ENCODE measurements at regions not wholly inside any gene's neighbourhood (a gene's known extent, or its start where the extent isn't known, plus 50 kb on each side); places are given as distances from the start of the nearest gene placed in this dataset.
"Not testable (repeated sequence)": the region's sequence is repeated elsewhere in the genome, so short reads cannot be mapped to it uniquely, and the experiment has no call there.

DNA sequence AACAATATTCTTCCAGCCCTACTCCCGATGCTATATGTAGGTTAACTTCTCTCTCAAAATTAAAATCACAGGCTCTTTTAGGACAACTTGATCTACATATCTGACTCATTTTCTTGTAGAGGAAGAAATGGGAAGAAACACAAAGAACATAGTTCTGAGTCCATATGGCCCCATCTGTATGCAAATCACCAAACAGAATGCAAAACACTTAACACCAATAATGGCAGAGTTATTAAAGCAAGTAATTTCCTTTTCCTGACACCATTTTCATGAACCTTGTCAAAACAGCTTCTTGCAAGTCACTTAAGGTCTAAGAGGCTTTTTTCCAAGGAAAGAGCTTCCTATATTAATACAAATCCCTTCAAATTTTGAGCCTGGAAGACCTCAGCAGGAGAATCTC is 300.4 kb upstream of the CLEC14A start:
- DNase-seq: no peak

DNA sequence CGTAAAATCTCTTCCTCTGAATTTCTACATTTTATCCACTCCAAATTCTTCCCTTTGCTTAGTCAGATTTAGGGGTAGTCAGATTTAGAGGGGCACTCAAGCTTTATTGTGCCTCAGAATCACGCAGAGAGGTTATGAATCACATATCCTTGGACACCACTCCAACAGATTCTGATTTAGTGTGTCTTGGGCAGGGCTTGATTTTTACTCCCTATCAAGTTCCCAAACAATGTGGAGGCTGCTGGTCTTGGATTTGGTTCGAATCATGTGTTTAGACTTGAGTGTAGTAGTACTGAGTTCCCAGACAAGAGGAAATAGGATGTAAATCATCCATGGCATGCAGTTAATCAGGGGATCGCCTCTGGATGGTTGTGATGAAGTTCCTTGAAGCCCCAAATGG is 298.1 kb upstream of the CLEC14A start:
- DNase-seq: no peak

DNA sequence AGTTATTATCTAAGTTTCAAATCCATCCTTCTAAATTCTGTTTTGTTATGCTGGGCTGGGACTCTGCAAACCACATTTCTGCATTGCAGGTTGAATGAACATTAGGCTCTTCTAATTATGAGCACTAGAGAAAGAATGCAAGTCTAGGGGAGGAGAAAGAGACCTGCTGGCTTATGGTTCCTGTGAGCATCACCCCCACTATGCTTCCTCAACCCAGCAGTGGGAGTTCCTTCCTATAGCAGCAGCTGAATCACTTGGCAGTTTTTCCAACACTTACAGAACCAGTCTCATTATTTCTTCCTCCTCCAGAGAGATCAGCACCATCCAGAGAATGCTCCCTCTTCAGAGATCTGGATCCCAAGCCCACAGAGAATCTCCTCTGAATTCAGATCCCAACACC is 297.7 kb upstream of the CLEC14A start:
- DNase-seq: no peak

DNA sequence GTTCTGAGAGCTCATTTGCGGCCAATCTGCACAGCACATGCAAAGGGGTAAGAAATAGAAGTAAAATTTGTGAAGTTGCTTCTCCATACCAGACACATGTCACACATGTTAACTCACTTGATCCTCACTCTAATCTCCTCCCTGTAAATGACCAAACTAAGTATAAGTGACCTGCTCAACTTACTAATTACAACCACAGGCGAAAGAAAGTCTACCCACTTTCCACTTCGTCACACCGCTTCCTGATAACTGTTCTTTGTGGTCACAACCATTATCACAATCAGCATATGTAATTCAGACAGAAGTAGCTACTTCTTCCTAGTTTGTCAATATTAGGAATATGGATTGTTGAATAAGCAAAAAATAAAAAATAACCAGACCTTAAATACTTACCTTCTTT is 293.7 kb upstream of the CLEC14A start:
- no peak for DNase-seq

DNA sequence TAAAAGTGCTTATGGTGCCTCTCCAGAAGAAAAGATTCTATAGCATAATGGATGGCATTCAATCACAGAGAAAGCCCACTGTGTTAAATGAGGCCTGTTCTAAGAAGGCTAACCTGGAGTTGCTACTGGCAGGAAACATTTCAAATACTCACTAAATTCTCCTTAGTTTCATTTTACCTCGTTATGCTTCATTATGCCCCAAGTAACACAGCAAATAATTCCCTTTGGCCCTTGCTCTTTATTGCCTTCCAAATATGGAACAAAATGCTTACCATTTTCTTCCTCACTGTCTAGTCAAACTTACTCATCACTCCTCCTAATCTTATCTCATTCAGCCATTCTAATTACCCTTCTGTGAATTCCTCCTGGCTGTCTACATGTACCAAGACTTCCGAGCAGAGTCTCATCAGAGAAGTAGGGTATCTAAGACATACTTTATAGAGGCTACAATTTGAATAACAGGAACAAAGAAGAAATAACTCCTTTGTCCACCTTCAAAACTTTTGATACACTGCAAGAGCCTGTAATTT is 292.1 kb upstream of the CLEC14A start:
- DNase-seq: no peak

DNA sequence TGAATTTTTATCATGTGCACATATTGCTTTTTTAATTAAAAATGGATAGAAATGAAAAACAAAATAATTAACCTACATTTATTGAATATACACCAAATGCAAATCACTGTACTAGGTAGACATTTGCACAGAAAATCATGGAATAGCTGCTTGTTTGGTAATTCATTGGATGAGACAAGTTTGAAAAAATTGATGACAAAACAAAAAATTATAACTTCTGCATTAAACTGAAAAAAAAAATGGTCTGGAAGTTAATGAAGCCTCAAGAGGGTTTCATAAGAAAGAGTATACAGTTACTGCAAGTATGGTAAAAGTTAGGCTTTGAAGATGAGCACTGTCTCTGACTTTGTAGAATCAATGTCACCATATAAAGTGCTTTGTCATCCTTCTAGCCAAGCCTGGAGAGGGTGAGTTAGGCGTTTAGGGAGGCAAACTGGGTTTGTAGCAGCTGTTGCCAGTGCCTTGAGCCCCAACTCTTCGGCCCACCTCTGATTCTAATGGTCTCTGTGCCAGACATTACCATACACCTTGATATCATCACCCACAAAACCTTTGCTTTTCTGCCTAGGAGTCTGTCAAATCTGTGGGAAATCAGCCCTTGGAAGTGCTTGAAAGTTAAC is 291.1 kb upstream of the CLEC14A start:
- no peak for DNase-seq

DNA sequence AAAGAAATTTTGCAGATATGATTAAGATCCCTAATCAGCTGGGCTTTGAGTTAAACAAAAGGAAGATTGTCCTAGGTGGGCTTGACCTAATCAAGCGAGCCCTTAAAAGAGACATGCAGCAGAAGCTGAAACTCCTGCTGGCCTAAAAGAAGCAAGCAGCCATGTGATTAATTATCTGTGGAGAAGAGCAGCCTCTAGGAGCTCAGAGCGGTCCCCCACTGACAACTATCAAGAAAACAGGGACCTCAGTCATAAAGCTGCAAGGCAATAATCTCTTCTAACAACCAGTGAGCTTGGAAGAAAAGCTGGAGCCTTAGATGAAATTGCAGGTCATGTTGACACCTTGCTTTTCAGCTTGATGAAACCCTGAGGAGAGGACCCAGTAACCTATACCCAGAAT is 288.9 kb upstream of the CLEC14A start:
- DNase-seq: no peak

DNA sequence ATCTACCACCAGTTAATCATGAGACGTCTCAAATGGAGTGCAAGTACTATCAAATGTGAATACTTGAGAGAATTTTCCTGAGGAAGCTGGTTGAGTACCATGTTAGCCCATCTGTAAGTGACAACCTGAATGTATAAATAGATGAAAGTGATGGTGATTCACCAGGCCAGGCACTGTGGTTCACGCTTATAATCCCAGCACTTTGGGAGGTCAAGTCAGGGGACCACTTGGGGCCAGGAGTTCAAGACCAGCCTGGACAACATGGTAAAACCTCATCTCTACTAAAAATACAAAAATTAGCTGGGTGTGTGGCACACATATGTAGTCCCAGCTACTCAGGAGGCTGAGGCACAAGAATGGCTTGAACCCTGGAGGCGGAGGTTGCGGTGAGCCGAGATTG is 288.0 kb upstream of the CLEC14A start:
- not testable (repeated sequence) for DNase-seq

DNA sequence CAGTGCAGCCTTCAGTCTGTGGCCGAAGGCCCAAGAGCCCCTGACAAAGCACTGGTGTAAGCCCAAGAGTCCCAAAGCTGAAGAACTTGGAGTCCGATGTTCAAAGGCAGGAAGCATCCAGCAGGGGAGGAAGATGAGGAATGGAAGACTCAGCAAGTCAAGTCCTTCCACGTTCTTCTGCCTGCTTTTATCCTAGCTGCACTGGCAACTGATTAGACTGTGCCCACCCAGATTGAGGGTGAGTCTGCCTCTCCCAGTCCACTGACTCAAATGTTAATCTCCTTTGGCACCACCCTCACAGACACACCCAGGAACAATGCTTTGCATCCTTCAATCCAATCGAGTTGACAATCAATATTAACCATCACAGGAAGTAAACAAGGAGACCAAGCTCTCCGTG is 282.2 kb upstream of the CLEC14A start:
- not testable (repeated sequence) for DNase-seq

DNA sequence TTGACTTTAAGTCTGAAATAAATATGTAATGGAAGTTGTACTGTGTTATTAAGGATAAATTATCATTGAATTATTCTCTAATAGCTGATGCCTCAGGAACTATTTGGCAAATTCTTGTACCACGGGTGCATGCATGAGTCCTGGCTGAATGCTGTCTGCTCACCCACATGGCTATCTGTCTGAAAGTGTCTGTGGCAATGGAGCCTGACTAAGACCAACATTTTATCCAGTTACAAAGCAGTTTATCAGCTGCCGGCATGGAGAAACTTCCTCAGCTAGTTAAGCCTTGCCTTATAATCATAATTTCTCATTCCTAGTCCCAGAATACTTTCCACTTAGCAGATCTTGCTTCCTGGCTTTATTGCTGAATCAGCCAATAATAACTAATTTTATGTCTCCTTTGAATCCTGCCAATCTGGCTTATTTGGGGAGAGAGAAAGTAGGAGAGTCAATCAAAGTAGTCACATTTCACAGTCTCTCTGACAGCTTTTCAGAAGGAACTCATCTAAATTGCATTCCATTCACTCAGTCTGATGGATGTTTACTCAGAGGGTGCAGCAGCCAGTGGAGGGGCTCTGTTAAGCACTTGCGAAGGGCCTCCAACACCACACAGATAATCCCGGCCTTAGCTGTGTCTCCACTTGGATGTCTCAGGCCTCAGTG is 280.6 kb upstream of the CLEC14A start:
- DNase-seq: no peak

DNA sequence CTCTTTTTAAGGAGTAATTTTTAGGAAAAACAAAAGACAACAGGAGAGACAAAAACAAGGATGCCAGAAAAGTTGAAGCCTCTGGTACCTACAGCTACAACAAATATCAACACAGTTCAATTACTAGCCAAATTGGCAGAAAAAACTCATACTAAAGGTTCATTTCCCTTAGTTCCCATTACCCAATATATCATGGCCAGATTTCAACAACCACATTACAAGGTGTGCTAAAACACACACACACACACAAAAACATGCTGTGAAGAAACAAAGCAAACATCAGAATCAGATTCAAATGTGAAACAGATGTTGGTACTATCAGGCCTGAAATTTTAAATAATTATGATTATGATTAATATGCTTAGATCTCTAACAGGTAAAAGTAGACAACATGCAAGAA is 272.7 kb upstream of the CLEC14A start:
- no peak for DNase-seq

DNA sequence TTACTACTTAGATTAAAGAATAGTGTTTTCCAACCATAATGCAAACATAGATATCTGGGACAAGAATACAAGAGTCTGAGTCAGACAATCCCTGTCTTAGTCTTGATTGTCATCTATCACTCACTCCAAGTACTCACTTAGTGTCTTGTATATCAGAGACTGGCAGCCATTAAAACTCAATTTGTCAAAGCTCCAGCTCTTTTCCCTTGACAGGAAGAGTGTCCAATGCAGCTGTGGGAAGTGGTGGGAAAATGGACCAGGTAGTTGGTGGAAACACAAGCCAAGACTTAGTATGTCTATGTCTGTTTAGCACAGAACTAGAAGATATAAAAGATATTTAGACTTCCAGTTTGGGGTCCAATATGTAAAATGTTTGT is 271.6 kb upstream of the CLEC14A start:
- DNase-seq: no peak

DNA sequence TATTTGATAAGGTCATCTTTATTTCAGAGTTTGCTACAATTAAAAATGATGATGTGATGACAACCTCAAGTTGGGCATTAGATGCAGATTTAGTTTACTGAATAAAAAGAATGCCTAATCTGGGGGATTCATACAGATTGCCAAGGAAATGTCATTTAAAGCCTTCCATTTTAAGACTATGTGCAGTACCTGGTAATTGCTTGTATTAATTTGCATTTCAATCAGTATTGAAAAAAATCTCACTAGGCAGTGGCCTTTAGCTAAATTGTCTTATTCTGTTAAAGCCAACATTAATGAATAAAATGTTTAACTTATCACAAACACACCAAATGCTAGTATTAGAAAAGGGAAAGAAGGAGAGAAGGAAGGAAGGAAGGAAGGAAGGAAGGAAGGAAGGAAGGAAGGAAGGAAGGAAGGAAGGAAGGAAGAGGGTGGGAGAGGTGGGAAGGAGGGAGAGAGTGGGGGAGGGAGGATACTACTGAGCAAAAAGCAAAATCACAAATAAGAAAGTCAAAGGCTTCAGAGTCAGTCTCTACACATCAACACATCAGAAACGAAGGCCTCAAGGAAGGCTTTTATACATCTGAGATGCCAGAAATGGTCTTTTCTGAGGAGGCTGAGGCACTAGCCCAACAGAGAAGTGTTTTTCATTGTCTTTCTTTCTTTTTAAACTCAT is 271.1 kb upstream of the CLEC14A start:
- no peak for DNase-seq

DNA sequence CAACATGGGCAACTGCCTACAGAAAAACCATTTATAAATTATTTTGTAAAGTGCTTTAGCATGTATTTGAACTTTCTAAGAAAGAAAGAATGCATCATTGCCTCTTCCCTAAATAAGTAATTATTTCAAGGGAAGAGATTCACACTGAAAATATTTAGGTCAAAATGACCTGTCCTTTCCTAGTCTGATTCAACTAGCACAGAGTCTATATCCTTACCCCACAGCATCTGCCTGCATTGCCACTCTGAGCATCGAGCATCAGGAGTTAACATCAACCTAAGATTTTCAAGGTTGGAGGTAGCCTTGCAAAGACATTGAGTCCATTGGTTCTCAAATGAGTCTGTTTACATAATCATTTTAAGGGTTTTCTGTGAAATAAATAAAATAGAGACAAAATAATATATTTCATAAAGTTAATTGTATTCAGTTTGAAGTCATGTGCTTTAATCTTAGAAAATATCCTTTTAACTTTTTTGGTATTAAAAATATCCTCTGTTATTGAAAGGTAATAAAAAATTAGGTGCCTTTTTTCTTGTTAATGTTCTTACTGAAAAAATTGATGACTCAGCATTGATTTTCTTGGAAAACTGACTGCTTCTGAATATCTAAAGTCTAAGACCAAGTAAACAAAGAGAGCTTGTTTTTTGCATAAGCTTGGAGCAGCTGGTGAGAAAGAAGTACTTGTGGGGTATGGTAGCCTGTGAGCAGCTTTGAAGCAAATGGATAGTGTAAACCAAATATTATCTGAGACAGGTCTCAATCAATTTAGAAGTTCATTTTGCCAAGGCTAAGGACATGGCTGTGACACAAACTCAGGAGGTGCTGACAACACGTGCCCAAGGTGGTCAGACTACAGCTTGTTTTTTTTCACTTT is 269.0 kb upstream of the CLEC14A start:
- DNase-seq: no peak

DNA sequence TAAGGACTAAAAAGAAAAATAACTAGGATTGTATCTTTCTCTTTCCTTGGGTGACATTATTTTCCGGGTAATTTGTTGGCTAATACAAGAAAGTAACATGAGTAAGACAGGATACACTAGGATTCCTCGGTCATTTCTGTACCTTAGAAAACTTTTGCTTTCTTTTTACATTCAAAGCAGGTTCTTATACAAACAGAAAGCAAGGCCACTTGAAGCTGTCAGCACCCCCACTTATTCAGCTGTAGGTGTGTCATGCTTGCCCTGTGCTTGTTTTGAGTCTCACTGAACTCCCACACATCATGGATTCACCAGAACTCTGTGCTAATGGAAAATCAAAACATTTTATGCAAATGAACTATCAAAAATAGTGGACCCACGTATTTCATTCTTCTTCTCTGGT is 266.8 kb upstream of the CLEC14A start:
- DNase-seq: no peak

DNA sequence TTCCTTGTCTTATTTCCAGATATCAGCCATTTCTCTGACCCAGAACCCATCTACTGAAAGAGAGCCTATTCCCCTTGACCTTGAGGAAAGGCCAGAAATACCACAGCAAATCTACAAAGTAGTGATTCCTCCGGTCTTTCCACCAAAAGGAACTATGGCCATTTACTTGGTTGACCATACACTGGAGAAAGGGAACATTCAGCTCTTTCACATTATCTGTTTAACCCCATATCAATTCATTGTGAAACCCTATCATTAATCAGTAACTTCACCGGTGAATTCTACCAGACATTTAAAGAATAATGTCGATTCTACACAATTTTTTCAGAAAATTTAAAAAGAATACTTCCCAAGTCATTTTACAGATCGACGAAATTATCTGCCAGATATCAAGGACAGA is 265.7 kb upstream of the CLEC14A start:
- no peak for DNase-seq

DNA sequence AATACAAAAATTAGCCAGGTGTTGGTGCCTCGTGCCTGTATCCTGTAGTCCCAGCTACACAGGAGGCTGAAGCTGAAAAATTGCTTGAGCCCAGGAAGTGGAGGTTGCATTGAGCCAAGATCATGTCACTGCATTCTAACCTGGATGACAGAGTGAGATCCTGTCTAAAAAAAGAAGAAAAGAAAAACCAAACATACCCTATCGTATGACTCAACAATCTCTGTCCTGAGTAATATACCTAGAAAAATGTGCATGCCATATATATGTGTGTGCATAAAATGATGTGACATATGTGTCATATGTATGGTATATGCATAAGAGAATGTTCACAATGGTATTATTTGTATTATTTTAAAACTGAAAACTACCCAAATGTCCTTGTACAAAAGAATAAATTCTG is 261.5 kb upstream of the CLEC14A start:
- no peak for DNase-seq

DNA sequence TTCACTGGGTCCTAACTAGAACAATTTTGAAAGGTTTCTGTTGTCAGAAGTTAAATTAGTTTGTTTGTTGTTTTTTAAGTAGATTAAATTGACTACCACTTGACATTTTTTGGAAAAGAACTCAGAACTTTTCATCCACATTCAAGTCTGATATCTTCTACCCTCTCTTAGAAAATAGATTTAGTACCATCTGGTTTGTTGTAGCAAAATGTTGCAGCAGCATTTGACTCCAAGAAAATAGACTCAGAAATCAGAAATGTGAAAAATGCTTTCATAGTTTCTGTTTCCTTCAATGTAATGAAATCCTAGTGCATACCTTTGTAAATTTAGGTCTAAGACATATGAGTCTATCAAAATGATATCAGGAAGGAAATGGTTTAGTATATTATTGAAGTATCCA is 256.3 kb upstream of the CLEC14A start:
- DNase-seq: no peak

DNA sequence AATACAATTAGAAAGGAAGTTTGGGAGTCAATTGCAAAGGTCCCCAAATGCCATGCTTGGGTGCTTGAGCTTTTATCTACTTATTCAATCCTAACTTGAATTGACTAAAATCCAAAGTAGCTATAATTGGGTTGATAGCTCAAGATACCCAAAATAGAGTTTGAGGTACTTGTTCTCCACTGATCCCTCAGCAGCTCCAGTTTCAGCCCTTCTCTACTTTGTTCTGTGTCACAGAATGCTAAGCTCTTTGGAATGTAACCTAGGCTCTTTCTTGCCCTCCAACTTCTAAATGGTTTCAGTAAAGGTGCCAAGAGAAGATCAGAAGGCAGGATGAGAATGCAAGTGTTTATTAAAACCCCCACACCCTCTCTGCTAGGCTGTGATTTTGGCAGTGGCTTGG is 251.4 kb upstream of the CLEC14A start:
- no peak for DNase-seq

DNA sequence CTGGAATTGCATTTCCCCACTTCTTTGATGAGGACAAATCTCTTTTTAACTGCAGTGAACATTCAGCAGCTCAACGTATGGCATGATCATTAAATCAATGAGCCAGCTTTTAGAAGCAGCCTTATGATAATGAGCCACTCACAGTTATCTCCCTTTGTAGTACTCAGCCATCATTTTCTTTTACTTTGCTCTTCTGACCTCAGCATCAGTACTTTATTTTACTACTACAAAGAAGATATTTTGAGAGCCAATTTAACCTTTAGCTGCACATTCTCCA is 250.0 kb upstream of the CLEC14A start:
- no peak for DNase-seq

DNA sequence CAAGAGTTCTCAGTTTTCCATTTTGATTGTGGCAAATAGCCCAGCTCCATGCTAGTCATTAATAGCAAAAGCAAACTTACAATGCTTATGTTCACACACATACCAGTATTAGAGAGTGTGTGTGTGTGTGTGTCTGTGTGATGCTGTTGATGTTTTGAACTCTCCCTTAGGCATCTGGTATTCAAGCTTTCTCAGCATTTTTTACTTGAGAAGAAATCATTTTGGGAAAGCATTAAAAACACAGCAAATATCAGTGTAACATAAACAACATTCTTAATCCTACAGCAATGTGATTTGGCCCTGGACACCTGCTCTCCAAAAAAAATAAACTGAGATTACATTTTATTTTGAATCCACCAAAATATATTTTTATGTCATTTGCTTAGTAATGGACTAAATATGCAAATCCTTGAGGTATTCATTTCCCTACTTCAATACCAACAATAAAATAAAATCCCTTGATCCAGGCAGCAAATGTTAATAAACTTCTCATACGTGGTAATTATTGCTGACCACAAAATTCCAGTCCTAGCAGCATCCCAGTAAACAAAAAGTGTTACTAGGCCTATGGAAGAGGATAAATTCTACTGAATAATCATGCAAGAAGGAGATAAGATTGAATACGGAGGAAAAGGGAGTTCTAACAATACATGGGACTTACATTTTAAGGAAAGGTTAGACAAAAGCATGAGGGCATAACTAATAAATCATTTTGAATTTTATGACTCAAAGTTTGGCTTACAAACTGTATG is 249.5 kb upstream of the CLEC14A start:
- DNase-seq: no peak

DNA sequence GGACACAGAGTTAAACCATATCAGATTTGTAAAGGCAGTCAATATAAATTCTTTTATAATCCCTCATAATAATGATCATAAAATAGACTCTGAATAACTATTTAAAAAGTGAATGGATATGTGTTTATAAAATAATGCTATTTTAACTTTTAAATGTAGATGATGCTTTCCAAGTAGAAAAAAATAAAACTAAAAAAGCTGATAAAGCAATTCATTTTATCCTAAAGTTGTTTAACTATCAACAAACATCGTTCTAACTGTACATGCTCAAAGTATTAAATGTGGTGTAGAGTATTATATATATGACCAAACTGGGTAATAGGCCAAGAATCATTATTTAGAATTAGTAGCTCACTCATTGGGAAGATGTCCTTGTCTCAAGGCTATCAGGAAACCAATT is 248.3 kb upstream of the CLEC14A start:
- DNase-seq: no peak

DNA sequence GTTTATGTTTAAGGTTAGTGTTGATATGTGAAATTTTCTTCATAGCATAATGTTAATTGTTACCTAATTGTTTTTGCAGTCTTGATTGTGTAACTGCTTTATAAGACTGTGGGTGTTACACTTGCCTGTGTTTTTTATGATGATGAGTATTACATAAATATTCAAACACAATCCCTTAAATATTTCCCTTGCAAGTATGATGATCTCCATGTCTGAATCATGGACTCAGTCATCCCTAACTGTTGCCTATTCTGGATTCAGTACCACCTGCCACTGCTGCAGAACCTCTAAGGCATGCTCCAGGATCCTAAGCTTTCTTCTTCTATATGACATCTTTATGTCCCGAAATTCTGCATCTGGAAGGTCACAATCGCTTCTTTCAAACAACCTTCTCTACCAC is 246.3 kb upstream of the CLEC14A start:
- DNase-seq: no peak
